AG04450 (cell line): ENCODE measurements at regions not wholly inside any gene's neighbourhood (a gene's known extent, or its start where the extent isn't known, plus 50 kb on each side); places are given as distances from the start of the nearest gene placed in this dataset.

ENCODE experiments used
- CTCF ChIA-PET: fragments of 300-600, 350-600 bp; formaldehyde crosslinking; extraction: SDS; loops from one replicate; lab custom pipeline; 2022; ENCODE audit warnings: antibody characterized with exemption, inconsistent platforms; lab: Charles Lee
- POLR2A ChIA-PET: fragments of 350-600 bp; formaldehyde crosslinking; extraction: SDS; loops from one replicate; lab custom pipeline; 2021; ENCODE audit warnings: antibody characterized with exemption, inconsistent platforms; lab: Yijun Ruan, JAX
- DNase-seq: peaks from one replicate; pipeline ENCODE4 v3.0.0-alpha.2; 2011; ENCODE audit warnings: low read depth, low spot score
- H3K27ac ChIP-seq: one replicate; pipeline ENCODE4 v1.5.1; 2012; ENCODE audit warnings: low read depth, low read length, control low read depth
- H3K27me3 ChIP-seq: one replicate; pipeline ENCODE4 v1.6.0; 2012; ENCODE audit warnings: low read length; ENCODE audit not compliant: control insufficient read depth, insufficient read depth
- H3K4me3 ChIP-seq: 2 replicates; pipeline ENCODE4 v1.5.1; 2011; ENCODE audit warnings: mild to moderate bottlenecking, low read depth, low read length, control low read depth
- H3K9me3 ChIP-seq: 2 replicates; pipeline ENCODE4 v1.5.1; 2012; ENCODE audit warnings: low read length; ENCODE audit not compliant: control insufficient read depth, insufficient read depth
- CTCF ChIP-seq: IDR thresholded peaks from 2 replicates; pipeline ENCODE4 v1.5.1; 2011; ENCODE audit warnings: low read depth, low read length, control low read depth, inconsistent platforms

GRCh38 chr3:34016925-34017587 lies 218.6 kb downstream of the PDCD6IP start:
- H3K9me3 ChIP-seq = no peaks in the 10 kb centered on the region
- H3K27ac ChIP-seq = no peak overlapping the region
- no peaks in the 10 kb centered on the region for H3K27me3 ChIP-seq
- no peak for DNase-seq
- POLR2A ChIA-PET = no interaction called here
- CTCF ChIA-PET = interaction anchor here (0.6 to 5.7 kb wide), 6 partner anchors 13 to 207 kb away, joined by 3 to 41 read pairs (median 4); no protein-coding TSS in a partner anchor
- H3K4me3 ChIP-seq = no peak overlapping the region
- no peak for TF ChIP-seq CTCF

GRCh38 chr3:34017757-34018156 lies 219.3 kb downstream of the PDCD6IP start:
- no peaks in the 10 kb centered on the region for H3K9me3 ChIP-seq
- H3K27ac ChIP-seq = no peak overlapping the region
- H3K4me3 ChIP-seq = no peak overlapping the region
- POLR2A ChIA-PET = no interaction called here
- DNase-seq = no peak
- no peak for TF ChIP-seq CTCF
- H3K27me3 ChIP-seq = no peaks in the 10 kb centered on the region
- CTCF ChIA-PET = interaction anchor here (0.7 to 5.7 kb wide), 3 partner anchors 38 to 208 kb away, joined by 3 to 41 read pairs (median 5); no protein-coding TSS in a partner anchor

- CTCF ChIA-PET = no interaction called here
- Histone ChIP-seq H3K27me3 (no peaks in the 10 kb centered on the region), H3K9me3 (no peaks in the 10 kb centered on the region), H3K4me3 (no peak overlapping the region), H3K27ac (no peak overlapping the region)
- POLR2A ChIA-PET = no interaction called here
- DNase-seq = no peak
- no peak for TF ChIP-seq CTCF
These were observed 220.7 kb downstream of the PDCD6IP start for GRCh38 chr3:34019158-34019557.

- CTCF ChIA-PET = interaction anchor here (0.7 kb wide), 1 partner anchor 40 kb away, joined by 3 read pairs; no protein-coding TSS in a partner anchor
- POLR2A ChIA-PET = no interaction called here
- H3K27me3 ChIP-seq = no peaks in the 10 kb centered on the region
- no peak for TF ChIP-seq CTCF
- H3K4me3 ChIP-seq = no peak overlapping the region
- H3K9me3 ChIP-seq = no peaks in the 10 kb centered on the region
- no peak overlapping the region for H3K27ac ChIP-seq
- DNase-seq = no peak
These were observed 221.7 kb downstream of the PDCD6IP start for GRCh38 chr3:34020170-34020569.
